ENCODE measurements at regions not wholly inside any gene's neighbourhood (a gene's known extent, or its start where the extent isn't known, plus 50 kb on each side); places are given as distances from the start of the nearest gene placed in this dataset.
A peak's percentile ranks its signal among the peaks of the same experiment; 100 is the strongest.

- Histone ChIP-seq H2AFZ (peak overlapping the region; percentile 52; the same call in 1 of the 2 replicates), H3K27me3 (ENCODE audit: insufficient read depth) (no peaks in the 10 kb centered on the region)
- no peak for ATAC-seq
Measured at GRCh38 chr7:125057963-125058362, 128.3 kb upstream of the POT1 start.

More at GRCh38 chr7:125057963-125058362, 128.3 kb upstream of the POT1 start:
- no peak overlapping the region for H3K4me3 ChIP-seq
- DNase-seq (ENCODE audit: low spot score), result no peak
- H3K4me1 ChIP-seq (ENCODE audit: insufficient read depth), result no peaks in the 10 kb centered on the region
- TF ChIP-seq STAT1 (IDR thresholded peaks at IDR 0.05; ENCODE audit: unreplicated experiment), result no peak
- TF ChIP-seq JUNB (IDR thresholded peaks at IDR 0.05; ENCODE audit: unreplicated experiment), result no peak
- no peak for TF ChIP-seq ZNF114 (CRISPR knock-in tag; IDR thresholded peaks at IDR 0.05)
- TF ChIP-seq EZH2 (IDR thresholded peaks at IDR 0.05; ENCODE audit: low read depth, unreplicated experiment), result no peak
- TF ChIP-seq, protein P1, sequence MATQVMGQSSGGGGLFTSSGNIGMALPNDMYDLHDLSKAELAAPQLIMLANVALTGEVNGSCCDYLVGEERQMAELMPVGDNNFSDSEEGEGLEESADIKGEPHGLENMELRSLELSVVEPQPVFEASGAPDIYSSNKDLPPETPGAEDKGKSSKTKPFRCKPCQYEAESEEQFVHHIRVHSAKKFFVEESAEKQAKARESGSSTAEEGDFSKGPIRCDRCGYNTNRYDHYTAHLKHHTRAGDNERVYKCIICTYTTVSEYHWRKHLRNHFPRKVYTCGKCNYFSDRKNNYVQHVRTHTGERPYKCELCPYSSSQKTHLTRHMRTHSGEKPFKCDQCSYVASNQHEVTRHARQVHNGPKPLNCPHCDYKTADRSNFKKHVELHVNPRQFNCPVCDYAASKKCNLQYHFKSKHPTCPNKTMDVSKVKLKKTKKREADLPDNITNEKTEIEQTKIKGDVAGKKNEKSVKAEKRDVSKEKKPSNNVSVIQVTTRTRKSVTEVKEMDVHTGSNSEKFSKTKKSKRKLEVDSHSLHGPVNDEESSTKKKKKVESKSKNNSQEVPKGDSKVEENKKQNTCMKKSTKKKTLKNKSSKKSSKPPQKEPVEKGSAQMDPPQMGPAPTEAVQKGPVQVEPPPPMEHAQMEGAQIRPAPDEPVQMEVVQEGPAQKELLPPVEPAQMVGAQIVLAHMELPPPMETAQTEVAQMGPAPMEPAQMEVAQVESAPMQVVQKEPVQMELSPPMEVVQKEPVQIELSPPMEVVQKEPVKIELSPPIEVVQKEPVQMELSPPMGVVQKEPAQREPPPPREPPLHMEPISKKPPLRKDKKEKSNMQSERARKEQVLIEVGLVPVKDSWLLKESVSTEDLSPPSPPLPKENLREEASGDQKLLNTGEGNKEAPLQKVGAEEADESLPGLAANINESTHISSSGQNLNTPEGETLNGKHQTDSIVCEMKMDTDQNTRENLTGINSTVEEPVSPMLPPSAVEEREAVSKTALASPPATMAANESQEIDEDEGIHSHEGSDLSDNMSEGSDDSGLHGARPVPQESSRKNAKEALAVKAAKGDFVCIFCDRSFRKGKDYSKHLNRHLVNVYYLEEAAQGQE (IDR thresholded peaks at IDR 0.05; ENCODE audit: unreplicated experiment), result no peak
- TF ChIP-seq NANOG (IDR thresholded peaks at IDR 0.05; ENCODE audit: borderline replicate concordance), result no peak
- no peak for TF ChIP-seq CREB1 (CRISPR knock-in tag; IDR thresholded peaks at IDR 0.05; ENCODE audit: low read depth)
- TF ChIP-seq ZNF462 (CRISPR knock-in tag; IDR thresholded peaks at IDR 0.05), result no peak
- TF ChIP-seq POLR2AphosphoS5 (IDR thresholded peaks at IDR 0.05; ENCODE audit: low read depth), result no peak
- TF ChIP-seq, protein P2, sequence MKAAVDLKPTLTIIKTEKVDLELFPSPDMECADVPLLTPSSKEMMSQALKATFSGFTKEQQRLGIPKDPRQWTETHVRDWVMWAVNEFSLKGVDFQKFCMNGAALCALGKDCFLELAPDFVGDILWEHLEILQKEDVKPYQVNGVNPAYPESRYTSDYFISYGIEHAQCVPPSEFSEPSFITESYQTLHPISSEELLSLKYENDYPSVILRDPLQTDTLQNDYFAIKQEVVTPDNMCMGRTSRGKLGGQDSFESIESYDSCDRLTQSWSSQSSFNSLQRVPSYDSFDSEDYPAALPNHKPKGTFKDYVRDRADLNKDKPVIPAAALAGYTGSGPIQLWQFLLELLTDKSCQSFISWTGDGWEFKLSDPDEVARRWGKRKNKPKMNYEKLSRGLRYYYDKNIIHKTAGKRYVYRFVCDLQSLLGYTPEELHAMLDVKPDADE (IDR thresholded peaks at IDR 0.05), result no peak
- TF ChIP-seq, protein P3, sequence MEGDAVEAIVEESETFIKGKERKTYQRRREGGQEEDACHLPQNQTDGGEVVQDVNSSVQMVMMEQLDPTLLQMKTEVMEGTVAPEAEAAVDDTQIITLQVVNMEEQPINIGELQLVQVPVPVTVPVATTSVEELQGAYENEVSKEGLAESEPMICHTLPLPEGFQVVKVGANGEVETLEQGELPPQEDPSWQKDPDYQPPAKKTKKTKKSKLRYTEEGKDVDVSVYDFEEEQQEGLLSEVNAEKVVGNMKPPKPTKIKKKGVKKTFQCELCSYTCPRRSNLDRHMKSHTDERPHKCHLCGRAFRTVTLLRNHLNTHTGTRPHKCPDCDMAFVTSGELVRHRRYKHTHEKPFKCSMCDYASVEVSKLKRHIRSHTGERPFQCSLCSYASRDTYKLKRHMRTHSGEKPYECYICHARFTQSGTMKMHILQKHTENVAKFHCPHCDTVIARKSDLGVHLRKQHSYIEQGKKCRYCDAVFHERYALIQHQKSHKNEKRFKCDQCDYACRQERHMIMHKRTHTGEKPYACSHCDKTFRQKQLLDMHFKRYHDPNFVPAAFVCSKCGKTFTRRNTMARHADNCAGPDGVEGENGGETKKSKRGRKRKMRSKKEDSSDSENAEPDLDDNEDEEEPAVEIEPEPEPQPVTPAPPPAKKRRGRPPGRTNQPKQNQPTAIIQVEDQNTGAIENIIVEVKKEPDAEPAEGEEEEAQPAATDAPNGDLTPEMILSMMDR (conservative IDR thresholded peaks at IDR 0.05; ENCODE audit: low read depth in 2 of 2), result no peak
- no peak for TF ChIP-seq EZH2phosphoT487 (IDR thresholded peaks at IDR 0.05; ENCODE audit: unreplicated experiment)
- no peak for TF ChIP-seq ZNF331 (CRISPR knock-in tag; IDR thresholded peaks at IDR 0.05; ENCODE audit: low read depth)
- H4K20me1 ChIP-seq (replicated peaks; ENCODE audit: insufficient read depth), result no peaks in the 10 kb centered on the region
- H3K27ac ChIP-seq (ENCODE audit: low read depth), result no peak overlapping the region
- no peaks in the 10 kb centered on the region for H3K79me2 ChIP-seq (replicated peaks; ENCODE audit: insufficient read depth)
- H3K9me2 ChIP-seq (ENCODE audit: insufficient read depth), result no peaks in the 10 kb centered on the region
- Mint-ChIP-seq H3K4me1 (peaks cover 4% of the 10 kb centered on the region; the same call in 2 of the 3 replicates), H3K27me3 (ENCODE audit: insufficient read depth, low read depth, poor library complexity) (no peaks in the 10 kb centered on the region), H3K9me3 (no peaks in the 10 kb centered on the region), H3K27ac (no peak overlapping the region), H3K36me3 (ENCODE audit: low read depth) (no peaks in the 10 kb centered on the region), H3K4me3 (no peak overlapping the region)
- H3K36me3 ChIP-seq (ENCODE audit: insufficient read depth), result no peaks in the 10 kb centered on the region
- H3K4me2 ChIP-seq, result no peak overlapping the region
- no peaks in the 10 kb centered on the region for H3F3A ChIP-seq (replicated peaks; ENCODE audit: low read depth)

Measured in GM23338 (cell line).